HG02943 (cell line): ENCODE measurements at regions not wholly inside any gene's neighbourhood (a gene's known extent, or its start where the extent isn't known, plus 50 kb on each side); places are given as distances from the start of the nearest gene placed in this dataset.
"Not testable (repeated sequence)": the region's sequence is repeated elsewhere in the genome, so short reads cannot be mapped to it uniquely, and the experiment has no call there.

ENCODE experiments used
- ATAC-seq: cut with Tn5 transposase; IDR thresholded peaks from one replicate; pipeline ENCODE4 v1.9.1; 2021; ENCODE audit warnings: mild to moderate bottlenecking, low read depth, moderate library complexity; ENCODE audit not compliant: unreplicated experiment

DNA sequence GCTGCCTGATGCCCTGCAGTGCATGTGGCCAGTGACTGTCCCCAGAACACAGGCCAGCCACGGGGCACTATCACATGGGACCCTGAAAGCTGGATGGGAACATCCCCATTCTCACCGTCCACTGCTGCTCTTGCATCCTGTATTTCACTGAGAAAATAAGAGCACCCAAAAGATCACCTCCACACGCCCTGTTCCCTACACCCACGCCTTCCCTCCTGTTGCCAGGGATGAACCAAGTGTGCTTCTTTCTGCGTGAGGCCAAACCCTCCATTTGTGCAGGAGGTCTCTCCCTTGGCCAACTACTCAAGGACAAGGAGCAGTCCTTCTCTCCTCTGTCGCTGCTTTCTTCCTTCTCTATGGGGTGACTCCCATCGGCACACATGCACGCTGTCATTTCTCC lies 118.3 kb downstream of the LRRC37A3 start:
- not testable (repeated sequence) for ATAC-seq

- ATAC-seq: not testable (repeated sequence)
Observed at GRCh38 chr17:64800361-64800895, 118.8 kb downstream of the LRRC37A3 start.

DNA sequence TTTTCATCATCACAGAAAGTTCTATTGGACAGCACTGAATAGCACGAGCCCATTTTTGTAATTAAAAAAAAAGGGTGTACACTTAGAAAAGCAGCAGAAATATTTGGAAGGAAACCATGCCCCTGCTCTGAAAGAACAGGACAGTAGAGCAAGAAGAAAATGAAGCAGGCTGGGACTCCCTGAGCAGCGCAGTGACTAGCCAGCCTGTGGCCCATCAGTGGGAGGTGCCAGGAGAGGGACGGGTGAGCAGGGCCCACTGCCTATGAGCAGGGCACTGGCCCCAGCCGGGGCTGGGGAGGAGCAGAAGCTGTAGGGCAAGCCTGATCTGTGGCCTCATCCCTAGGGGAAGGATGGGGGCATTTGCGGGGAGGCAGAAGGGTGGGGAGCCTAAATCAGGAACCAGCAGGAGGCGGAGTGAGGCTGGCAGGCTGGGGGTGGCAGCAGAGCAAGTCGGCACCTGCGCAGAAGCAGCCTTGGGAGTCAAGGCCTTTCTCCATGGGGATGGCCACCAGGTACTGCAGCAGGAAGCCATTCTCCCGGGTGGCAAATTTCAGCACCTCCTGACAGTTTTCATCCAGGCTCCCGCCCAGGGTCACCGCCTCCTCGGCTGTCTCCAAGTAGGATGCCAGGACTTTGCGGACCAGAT lies 119.6 kb downstream of the LRRC37A3 start:
- not testable (repeated sequence) for ATAC-seq

GRCh38 chr17:64798961-64799360 lies 120.3 kb downstream of the LRRC37A3 start:
- ATAC-seq: not testable (repeated sequence)

DNA sequence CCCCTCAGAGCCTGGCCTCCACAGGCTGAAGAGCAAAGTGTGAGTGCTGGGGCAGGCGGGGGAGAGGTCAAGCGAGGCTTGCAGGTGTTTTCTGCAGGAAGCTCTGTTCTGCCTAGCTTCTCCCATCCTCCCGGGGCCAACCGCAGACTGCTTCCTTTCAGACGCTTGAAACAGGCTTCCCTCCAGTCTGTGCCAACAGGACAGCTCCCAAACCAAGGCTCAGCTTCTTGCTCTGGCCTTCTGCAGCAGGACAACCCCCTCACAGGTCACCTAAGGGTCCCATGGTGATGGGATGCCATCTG lies 120.8 kb downstream of the LRRC37A3 start:
- not testable (repeated sequence) for ATAC-seq

DNA sequence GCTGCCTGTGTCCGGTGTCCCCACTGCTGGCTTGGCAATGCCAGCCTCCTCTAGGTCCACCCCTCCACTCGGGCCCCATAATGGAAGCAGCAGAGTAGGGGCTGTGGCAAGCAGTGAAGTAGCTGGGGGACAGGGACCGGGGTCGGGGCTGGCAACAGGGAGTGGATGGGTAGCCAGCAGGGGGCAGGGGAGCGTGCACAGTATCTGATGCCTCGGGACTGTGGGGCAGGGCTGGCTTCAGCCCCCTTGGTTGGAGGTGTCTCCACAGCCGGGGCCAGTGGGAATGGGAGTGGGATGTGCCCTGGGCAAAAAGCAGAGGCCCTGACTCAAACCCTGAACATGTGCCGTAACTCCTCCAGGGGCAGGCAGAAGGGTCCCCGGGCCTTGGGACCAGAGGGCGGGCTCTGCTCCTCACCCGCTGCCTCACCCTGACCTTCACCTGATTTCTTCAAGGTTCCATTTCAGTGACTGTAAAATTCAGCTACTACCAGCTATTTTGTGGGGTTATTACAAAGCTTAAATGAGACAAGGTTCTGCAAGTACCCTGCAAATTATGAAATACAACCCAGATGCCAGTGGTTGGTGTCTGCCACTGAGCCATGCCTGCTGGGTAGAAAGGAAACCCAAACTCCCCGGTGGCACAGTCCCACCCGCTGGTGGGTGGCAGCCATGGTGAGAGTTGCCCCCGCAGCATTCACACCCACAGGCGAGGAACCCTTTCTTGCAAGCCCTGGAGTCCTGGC lies 121.4 kb downstream of the LRRC37A3 start:
- not testable (repeated sequence) for ATAC-seq

DNA sequence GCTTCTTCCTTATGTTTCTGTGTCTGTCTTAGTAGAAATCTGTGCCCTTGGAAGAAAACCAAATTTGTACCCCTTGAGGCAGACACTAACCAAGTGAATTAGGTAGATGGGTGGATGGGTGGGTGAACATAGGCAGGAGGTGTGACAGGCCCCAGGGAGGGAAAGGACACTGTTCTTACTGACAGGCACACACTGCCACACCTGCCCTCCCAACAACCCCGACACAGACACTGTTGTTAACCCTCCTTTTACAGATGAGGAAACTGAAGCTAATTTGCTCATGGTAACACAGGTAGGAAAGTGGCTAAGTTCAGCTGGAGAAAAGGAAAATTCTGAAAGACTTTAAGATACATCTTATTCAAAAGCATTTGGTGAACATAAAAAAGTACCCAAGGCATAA lies 123.9 kb downstream of the LRRC37A3 start:
- not testable (repeated sequence) for ATAC-seq

DNA sequence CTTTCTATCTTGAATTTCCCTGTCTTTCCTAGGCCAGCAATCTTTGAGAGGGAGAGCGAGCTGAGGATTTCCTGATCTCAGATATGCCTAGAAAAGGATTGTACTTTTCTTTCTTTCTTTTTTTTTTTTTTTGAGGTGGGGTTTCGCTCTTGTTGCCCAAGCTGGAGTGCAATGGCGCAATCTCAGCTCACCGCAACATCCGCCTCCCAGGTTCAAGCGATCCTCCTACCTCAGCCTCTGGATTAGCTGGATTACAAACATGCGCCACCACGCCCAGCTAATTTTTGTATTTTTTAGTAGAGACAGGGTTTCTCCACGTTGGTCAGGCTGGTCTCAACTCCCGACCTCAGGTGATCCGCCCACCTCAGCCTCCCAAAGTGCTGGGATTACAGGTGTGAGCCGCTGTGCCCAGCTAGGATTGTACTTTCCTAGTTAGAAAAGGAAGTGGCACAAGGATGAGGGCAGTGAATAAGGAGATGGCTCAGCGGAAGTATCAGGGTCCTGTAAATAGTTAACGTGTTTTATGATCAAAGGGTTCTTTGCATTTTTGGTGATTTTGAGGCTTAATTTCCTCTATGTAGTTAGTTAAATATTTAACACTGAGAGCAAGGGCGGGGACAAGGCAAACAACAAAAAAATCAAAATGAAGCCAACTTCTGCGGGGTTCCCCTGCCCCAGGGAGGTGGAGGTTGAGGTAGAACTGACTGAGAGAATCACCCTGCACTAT lies 124.6 kb downstream of the LRRC37A3 start:
- not testable (repeated sequence) for ATAC-seq

DNA sequence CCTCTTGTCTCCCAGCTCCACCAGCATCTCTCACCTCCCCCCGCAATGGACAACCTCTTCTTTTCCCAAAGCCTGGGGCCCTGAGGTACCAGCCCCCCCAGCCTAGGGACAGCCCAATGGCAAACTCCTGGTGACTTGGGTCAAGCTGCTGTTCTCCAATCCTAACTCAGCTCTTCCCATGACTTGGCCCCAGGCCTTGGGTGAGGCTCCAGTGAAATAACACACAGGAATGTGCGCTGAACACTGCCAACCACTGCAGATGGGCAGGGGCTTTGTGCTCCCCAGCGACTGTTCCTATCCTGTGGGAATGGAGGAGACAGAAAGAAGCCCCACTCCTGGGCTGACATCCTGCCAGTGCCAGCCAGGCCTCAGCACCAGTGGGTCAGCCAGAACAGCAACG lies 125.2 kb downstream of the LRRC37A3 start:
- ATAC-seq: not testable (repeated sequence)

DNA sequence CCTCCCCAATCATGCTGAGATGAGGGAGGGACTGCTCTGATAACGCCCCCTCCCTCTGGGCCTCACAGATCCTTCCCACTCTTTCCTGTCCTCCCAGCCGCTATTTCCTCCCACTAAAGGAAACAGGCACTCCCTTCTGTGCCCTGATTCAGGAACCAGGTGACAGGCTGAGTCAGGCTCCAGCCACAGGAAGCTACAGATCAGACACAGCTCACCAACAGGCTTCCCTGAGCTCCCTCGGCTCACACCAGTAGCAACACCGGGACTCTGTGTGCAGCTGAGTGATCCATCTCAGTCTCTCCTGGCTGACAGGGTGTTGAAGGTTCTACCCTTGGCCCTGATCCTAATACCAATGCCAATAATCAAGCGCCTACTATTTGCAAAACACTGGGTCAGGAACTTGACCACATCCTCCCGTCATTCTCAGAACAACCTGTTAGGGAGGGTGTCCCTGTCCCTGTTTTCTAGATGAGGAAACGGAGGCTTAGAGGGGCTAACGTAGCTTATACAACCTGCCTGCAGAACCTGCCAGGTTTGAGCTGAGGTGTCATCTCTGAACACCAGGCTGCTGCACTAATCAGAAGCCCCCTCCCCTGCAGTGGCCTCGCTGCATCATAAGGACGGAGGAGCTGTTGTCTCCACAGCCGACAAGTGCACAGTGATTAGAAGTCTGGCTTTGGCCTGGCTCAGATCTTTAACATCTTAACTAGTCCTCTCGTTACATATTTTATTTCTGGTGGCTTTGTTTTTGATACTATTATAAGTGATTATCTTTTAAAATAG lies 126.3 kb downstream of the LRRC37A3 start:
- not testable (repeated sequence) for ATAC-seq

DNA sequence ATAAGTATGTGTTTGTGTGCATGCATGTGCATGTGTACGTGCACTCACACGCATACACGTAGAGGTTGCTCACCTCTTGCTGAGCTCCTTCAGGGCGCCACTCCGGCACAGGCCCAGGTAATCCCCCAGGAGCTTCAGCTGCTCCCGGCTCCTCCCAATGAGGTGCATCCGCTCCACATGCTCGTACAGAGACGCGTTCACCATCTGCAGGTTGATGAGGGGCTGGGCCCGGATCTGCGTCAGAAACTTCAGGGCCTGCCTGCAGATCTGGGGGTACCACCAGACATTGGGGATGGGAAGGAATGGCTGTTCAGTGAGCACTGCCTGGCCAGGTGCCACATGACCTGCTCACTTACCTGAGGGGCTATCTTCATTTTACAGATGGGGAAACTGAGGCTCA lies 127.0 kb downstream of the LRRC37A3 start:
- ATAC-seq: not testable (repeated sequence)

DNA sequence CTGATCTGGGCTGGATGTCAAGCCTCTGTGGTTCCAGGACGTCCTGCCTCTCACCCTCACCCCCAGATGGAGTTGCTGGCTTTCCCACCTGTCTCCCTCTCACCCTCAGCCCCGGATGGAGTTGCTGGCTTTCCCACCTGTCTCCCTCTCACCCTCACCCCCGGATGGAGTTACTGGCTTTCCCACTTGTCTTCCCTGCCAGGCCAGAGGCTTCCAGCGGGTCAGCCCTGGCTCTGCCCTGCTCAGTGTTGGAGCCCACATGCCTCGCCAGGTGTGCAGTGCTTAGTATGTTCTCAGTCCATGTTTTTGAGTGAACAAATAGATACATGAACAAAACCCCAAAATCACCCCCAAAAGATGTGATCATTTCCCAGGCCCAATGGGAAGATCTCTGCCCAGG lies 127.6 kb downstream of the LRRC37A3 start:
- ATAC-seq: not testable (repeated sequence)

DNA sequence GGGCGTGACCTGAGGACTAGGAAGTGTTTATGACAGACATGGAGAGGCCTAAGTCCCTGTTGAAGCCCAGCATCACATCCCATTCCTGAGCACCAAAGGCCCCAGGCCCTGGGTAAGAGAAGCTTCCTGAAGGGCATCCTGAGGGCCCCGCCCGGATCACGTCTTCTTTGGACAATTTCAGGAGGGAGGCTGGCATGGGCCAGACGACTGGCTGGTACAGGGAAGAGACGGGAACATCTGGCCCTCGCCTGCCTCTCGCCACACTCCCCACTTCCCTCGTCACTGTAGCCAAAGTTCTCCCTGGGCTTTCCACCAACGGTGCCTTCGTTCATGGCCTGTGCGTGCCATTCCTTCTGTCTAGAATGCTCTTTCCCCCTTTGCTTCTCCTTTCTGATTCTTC lies 128.1 kb downstream of the LRRC37A3 start:
- ATAC-seq: not testable (repeated sequence)

GRCh38 chr17:64790690-64791089 lies 128.6 kb upstream of the SMURF2 start:
- not testable (repeated sequence) for ATAC-seq

GRCh38 chr17:64790193-64790592 lies 128.1 kb upstream of the SMURF2 start:
- not testable (repeated sequence) for ATAC-seq

- not testable (repeated sequence) for ATAC-seq
Observed at GRCh38 chr17:64789061-64789445, 126.9 kb upstream of the SMURF2 start.

GRCh38 chr17:64788286-64789060 lies 126.4 kb upstream of the SMURF2 start:
- ATAC-seq: no peak

- ATAC-seq: no peak
Observed at GRCh38 chr17:64787921-64788271, 125.8 kb upstream of the SMURF2 start.

- no peak for ATAC-seq
Observed at GRCh38 chr17:64787255-64787920, 125.3 kb upstream of the SMURF2 start.
